Right renal pelvis (tissue), 4 donors: ENCODE measurements at regions not wholly inside any gene's neighbourhood (a gene's known extent, or its start where the extent isn't known, plus 50 kb on each side); places are given as distances from the start of the nearest gene placed in this dataset.

Source experiments
- DNase-seq, 4 donors: peaks; one replicate each; pipeline ENCODE4 v3.0.0-alpha.2; 2013; ENCODE audit warnings: low read depth in 4 of 4, low spot score in 3 of 4, missing footprints in 1 of 4

DNA sequence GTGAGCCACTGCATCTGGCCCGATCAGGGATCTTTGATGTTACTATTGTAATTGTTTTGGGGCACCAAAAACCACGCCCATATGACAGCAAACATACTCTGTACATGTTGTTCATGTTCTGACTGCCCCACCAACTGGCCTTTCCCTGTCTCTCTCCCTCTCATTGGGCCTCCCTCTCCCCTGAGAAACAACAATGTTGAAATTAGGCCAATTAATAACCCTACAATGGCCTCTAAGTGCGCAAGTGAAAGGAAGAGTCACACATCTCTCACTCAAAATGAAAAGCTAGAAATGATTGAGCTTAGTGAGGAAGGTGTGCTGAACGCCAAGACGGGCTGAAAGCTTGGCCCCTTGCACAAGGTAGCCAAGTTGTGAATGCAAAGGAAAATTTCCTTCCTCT is 50.3 kb upstream of the SDK1 start:
- no peak for DNase-seq
